Neuron (in vitro differentiated cells): ENCODE measurements at regions not wholly inside any gene's neighbourhood (a gene's known extent, or its start where the extent isn't known, plus 50 kb on each side); places are given as distances from the start of the nearest gene placed in this dataset.
A peak's percentile ranks its signal among the peaks of the same experiment; 100 is the strongest.
"Not testable (repeated sequence)": the region's sequence is repeated elsewhere in the genome, so short reads cannot be mapped to it uniquely, and the experiment has no call there.

Experiments
- H2AFZ ChIP-seq: one replicate; pipeline ENCODE4 v1.6.1; 2013; ENCODE audit warnings: low read depth, mild to moderate bottlenecking, inconsistent platforms, low read length, moderate library complexity
- H3K27me3 ChIP-seq: one replicate; pipeline ENCODE4 v1.6.1; 2013; ENCODE audit warnings: low read length; ENCODE audit not compliant: insufficient read depth
- H3K36me3 ChIP-seq: one replicate; pipeline ENCODE4 v1.6.1; 2013; ENCODE audit warnings: low read length; ENCODE audit not compliant: insufficient read depth
- H3K4me1 ChIP-seq: one replicate; pipeline ENCODE4 v1.6.1; 2013; ENCODE audit warnings: low read length; ENCODE audit not compliant: insufficient read depth
- H3K4me3 ChIP-seq: 2 replicates; pipeline ENCODE4 v1.5.1; 2013; ENCODE audit warnings: mild to moderate bottlenecking, low read length, moderate library complexity
- H3K9me3 ChIP-seq: one replicate; pipeline ENCODE4 v1.6.1; 2013; ENCODE audit warnings: low read length

DNA sequence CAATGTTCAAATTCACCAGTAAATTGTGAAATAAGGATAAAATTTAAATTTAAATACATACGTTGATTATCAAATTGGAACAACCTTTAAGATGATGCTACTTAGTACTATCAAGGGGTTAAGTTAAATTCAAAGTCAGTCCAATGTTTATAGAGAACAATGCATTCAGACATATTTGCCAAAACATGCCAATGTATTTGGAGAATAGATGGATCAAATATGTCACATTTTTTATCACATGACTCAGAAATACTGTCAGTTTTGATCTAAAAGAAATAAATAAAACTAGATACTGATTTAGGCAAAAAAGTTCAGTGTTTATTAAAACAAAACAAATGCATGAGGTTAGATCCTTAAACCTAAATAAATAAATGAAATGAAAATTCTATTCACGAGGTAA is 281.2 kb downstream of the SLITRK5 start:
- H3K27me3 ChIP-seq = no peaks in the 10 kb centered on the region
- no peak overlapping the region for H3K4me3 ChIP-seq
- no peaks in the 10 kb centered on the region for H3K9me3 ChIP-seq
- no peaks in the 10 kb centered on the region for H3K36me3 ChIP-seq
- H2AFZ ChIP-seq = no peak overlapping the region
- no peaks in the 10 kb centered on the region for H3K4me1 ChIP-seq

DNA sequence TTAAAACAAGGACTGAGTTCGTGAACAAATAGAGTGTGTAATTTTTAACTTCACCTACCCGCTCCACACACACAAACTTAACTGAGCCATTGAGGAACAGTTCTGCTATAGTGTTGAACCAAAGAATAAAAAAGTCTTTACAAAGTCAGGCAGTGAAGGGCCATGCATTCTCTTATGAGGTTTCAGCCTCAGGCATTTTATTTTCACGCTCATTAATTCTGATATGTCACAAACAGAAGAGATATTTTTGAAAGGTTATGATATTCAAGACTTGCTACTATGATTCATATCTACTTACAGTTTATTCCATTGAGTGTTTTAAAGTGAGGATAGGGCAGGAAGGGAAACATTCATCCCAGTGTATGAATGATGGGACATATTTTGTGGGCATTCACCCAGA is 282.2 kb downstream of the SLITRK5 start:
- H3K9me3 ChIP-seq = no peaks in the 10 kb centered on the region
- H2AFZ ChIP-seq = no peak overlapping the region
- no peaks in the 10 kb centered on the region for H3K27me3 ChIP-seq
- H3K4me1 ChIP-seq = no peaks in the 10 kb centered on the region
- H3K4me3 ChIP-seq = no peak overlapping the region
- H3K36me3 ChIP-seq = no peaks in the 10 kb centered on the region

DNA sequence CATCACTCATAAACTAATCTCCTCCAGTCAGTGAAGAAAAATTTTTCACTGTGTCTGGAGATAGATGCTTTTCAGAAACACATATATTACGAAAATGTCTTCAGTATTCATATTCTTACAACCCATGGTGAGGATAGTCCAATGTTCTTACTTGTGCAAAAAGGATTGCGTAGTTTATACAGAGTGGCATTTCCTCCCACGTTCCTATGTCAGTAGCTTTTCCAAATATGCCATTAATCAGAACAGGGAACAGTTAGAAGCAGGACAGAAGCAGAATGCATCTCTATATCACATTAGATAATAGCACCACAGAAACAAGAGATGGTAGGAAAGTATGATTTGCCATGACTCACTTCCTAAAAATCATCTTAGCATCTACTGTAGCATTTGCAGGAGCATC is 282.9 kb downstream of the SLITRK5 start:
- Histone ChIP-seq H2AFZ (no peak overlapping the region), H3K27me3 (no peaks in the 10 kb centered on the region), H3K9me3 (no peaks in the 10 kb centered on the region)

DNA sequence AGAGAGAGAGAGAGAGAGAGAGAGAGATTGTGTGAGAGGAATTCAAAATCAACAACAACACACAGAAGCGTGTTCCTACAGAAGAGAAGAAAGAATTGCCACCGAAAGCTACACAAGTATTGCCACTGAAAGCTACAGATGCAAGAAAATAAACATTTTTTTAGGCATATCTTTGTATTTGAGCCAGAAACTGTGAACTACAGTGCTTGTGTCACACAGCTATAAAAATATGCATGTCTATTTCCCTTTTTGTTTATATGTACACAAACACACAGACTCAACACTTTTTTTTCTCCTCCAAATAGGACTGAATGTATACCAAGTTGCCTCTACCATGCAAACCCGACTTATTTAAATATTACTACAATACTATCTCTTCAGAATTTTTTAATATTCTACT is 290.4 kb downstream of the SLITRK5 start:
- H3K9me3 ChIP-seq = no peaks in the 10 kb centered on the region
- H3K4me1 ChIP-seq = no peaks in the 10 kb centered on the region
- no peak overlapping the region for H2AFZ ChIP-seq
- H3K27me3 ChIP-seq = no peaks in the 10 kb centered on the region
- H3K4me3 ChIP-seq = no peak overlapping the region
- H3K36me3 ChIP-seq = no peaks in the 10 kb centered on the region

More for the DNA sequence above, 282.9 kb downstream of the SLITRK5 start:
- Histone ChIP-seq H3K36me3 (no peaks in the 10 kb centered on the region), H3K4me3 (no peak overlapping the region), H3K4me1 (no peaks in the 10 kb centered on the region)

DNA sequence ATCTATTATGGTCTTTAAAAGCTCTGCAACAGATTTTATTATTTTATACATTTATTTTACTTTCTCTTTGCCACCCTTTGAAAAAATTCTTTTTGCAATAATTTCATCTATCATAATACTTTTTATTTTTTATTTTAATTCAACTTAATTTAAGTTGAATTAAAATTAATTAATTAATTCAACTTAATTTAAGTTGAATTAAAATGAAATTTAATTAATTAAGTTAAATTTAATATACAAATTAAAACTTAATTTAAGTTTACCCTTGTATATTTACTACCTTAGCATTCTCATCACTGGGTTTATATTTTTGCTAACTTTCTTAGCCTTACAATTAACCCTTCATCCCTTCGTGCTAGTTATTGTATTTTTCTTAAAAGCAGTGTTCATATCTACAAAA is 301.4 kb downstream of the SLITRK5 start:
- Histone ChIP-seq H3K4me1 (no peaks in the 10 kb centered on the region), H3K27me3 (no peaks in the 10 kb centered on the region), H3K36me3 (no peaks in the 10 kb centered on the region), H2AFZ (no peak overlapping the region), H3K4me3 (no peak overlapping the region), H3K9me3 (no peaks in the 10 kb centered on the region)

DNA sequence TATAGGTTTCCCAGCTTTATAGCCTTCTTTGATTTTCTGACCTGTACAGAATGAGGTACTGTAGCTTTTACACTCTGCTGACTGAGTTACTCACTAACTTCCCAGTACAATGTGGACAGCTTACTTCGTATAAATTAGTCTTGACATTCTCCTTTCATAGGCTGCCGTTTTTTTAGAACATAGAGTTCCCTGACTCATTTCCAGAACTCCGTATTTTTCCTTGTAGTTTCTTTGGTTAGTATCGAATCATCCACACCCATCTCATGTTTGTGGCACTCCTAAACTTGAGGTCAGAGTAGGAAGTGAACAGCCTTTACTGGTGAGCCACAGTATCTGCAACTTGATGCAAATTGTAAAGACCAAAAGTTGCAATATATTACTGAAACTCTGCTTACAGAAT is 303.9 kb downstream of the SLITRK5 start:
- no peaks in the 10 kb centered on the region for H3K9me3 ChIP-seq
- no peaks in the 10 kb centered on the region for H3K27me3 ChIP-seq
- no peaks in the 10 kb centered on the region for H3K36me3 ChIP-seq
- H3K4me3 ChIP-seq = no peak overlapping the region
- H3K4me1 ChIP-seq = no peaks in the 10 kb centered on the region
- H2AFZ ChIP-seq = no peak overlapping the region

DNA sequence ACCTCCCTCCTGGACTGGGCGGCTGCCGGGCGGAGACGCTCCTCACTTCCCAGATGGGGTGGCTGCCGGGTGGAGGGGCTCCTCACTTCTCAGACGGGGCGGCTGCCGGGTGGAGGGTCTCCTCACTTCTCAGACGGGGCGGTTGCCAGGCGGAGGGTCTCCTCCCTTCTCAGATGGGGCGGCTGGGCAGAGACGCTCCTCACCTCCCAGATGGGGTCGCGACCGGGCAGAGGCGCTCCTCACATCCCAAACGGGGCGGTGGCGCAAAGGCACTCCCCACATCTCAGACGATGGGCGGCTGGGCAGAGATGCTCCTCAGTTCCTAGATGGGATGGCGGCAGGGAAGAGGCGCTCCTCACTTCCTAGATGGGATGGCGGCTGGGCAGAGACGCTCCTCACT is 305.5 kb downstream of the SLITRK5 start:
- not testable (repeated sequence) for H3K36me3 ChIP-seq, H2AFZ ChIP-seq, H3K27me3 ChIP-seq, H3K4me1 ChIP-seq, H3K9me3 ChIP-seq, H3K4me3 ChIP-seq

DNA sequence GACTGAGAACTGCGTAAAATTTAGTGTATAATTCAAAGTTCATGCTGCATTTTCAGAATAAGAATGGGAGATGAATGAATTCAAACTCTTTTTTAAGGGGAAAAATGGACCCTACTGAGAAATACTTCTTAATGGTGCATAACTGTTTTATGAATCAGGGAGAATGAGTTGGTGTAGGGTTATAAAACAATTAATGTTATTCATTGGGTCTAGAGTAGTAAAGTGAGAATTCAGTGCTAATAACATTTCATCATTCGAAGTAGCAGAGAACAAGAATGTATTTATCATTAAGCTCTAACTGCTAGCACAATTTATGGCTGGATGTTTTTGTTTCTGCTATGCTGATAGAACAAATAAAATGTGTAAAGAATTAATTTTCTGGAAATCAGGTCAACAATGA is 310.2 kb downstream of the SLITRK5 start:
- Histone ChIP-seq H2AFZ (no peak overlapping the region), H3K4me1 (no peaks in the 10 kb centered on the region), H3K27me3 (no peaks in the 10 kb centered on the region), H3K4me3 (no peak overlapping the region), H3K9me3 (no peaks in the 10 kb centered on the region), H3K36me3 (no peaks in the 10 kb centered on the region)

DNA sequence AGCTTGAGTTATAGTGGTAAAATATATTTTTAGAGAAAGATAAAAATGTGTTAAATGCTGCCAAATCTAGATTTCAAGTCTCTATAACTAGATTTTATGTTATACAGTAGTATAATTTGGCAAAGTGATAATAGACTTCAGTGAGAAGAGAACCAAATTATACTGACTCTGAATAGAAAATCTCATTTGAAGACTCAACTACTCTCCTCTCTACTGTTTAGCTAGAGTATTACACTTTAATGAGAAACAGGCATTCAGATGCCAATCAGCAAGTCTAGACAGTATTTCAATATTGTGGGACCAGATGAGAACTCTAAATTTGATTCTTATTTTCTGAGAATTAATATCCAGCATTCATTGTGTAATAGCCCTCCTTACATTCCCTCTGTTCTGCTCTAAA is 311.2 kb downstream of the SLITRK5 start:
- no peaks in the 10 kb centered on the region for H3K27me3 ChIP-seq
- no peak overlapping the region for H3K4me3 ChIP-seq
- H3K4me1 ChIP-seq = no peaks in the 10 kb centered on the region
- H3K9me3 ChIP-seq = no peaks in the 10 kb centered on the region
- no peak overlapping the region for H2AFZ ChIP-seq
- no peaks in the 10 kb centered on the region for H3K36me3 ChIP-seq

DNA sequence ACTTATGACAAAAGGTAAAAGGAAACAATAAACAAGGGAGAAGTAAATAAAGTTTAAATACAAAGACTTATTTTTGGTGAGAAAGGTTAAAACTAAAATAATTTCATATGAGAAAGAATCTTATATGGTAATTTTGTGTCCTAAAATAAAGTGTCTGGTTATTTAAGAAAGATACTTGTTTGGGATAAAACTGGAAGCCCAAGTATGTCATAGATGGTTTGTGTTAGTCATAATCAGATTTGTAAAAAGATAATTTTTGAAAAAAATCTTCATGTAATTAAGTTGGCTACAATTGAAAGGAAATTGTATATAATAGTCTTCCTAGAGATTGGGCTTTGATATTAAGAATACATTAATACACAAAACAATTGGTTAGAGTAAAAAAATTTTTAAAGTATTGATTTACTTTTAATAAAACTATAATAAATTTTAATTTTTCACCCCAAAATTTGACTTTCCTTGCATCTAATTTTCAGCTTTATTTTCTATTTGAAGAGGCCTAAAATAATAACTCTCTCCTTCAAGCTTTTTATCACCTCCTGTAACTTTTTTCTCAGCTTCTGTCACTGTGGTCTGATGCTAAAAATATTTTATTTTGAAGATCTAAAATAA is 315.6 kb downstream of the SLITRK5 start:
- Histone ChIP-seq H3K27me3 (no peaks in the 10 kb centered on the region), H3K9me3 (no peaks in the 10 kb centered on the region), H2AFZ (no peak overlapping the region), H3K4me3 (no peak overlapping the region), H3K4me1 (no peaks in the 10 kb centered on the region), H3K36me3 (no peaks in the 10 kb centered on the region)

DNA sequence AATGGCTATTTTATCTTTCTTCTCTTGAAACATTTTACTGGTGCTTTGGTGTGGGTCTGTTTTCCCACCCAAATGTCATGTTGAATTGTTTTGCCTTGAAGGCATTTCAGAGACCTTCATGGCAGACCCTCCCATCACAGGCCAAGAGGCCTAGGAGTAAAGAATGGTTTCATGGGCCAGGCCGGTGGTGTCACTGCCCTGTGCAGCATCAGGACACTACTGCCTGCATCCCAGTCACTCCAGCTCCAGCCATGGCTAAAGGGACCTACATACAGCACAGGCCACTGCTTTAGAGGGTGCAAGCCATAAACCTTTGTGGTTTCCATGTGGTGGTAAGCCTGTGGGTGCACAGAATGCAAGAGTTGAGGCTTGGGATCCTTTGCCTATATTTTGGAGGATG is 326.9 kb downstream of the SLITRK5 start:
- Histone ChIP-seq H3K9me3 (no peaks in the 10 kb centered on the region), H3K4me1 (no peaks in the 10 kb centered on the region), H2AFZ (no peak overlapping the region), H3K36me3 (no peaks in the 10 kb centered on the region), H3K27me3 (no peaks in the 10 kb centered on the region), H3K4me3 (no peak overlapping the region)

DNA sequence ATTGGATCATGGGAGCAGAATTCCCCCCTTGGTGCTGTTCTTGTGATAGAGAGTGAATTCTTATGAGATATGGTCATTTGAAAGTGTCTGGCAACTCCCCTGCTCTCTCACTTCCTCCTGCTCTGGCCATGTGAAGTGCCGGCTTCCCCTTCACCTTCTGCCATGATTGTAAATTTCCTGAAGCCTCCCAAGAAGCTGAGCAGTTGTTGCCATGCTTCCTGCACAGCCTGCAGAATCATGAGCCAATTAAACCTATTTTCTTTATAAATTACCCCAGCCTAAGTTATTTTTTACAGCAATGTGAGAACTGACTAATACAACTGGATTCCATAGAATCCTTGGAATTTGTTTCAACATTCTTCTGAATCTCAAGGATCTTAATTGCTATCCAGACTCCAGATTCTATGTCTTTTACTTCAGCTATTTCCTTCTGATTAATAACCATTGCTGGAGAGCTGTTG is 328.1 kb downstream of the SLITRK5 start:
- Histone ChIP-seq H3K4me3 (no peak overlapping the region), H3K4me1 (no peaks in the 10 kb centered on the region), H2AFZ (peak overlapping the region; percentile 19), H3K27me3 (no peaks in the 10 kb centered on the region), H3K9me3 (no peaks in the 10 kb centered on the region), H3K36me3 (no peaks in the 10 kb centered on the region)

DNA sequence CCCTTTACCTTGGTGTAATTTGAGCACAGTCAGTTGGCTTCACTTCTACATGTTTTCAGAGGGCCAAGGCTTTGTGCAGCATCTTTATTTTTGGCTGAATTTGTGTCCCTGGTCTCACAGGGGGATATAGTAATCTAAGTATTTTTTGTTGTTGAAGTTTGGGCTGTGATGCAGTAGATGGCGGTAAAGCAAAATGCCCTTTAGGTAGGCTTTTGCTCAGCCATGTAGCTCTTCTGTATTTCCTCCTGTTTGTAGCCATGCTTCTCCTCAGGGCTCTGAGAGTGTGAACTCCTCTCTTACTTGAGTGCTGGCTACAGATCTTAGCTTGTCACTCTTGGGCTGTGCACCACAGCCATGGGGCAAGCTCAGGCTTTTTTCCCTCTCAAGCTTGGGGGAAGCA is 328.6 kb downstream of the SLITRK5 start:
- H3K27me3 ChIP-seq = no peaks in the 10 kb centered on the region
- no peaks in the 10 kb centered on the region for H3K4me1 ChIP-seq
- H2AFZ ChIP-seq = no peak overlapping the region
- no peaks in the 10 kb centered on the region for H3K36me3 ChIP-seq
- H3K9me3 ChIP-seq = no peaks in the 10 kb centered on the region
- no peak overlapping the region for H3K4me3 ChIP-seq

DNA sequence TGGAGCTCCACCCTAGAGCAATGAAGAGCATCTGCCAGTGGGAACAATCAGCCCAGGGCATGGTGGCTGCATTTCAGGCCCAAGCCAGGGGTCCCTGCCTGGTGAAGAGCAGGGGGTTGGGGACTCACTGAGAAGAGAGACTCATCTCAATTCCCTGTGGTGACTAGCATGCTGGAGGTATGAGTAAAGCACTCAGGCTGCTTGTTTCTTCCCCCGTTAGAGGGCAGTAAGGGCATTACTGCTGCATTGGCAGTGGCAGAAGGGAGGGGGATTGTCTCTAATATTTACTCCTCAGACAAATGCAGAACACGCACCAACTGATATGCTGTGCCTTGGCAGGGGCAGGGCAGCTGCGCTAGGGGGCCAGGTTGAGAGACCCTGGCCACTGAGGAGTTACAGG is 329.1 kb downstream of the SLITRK5 start:
- Histone ChIP-seq H3K4me3 (no peak overlapping the region), H3K9me3 (no peaks in the 10 kb centered on the region), H3K4me1 (no peaks in the 10 kb centered on the region), H2AFZ (no peak overlapping the region), H3K36me3 (no peaks in the 10 kb centered on the region), H3K27me3 (no peaks in the 10 kb centered on the region)
